Activated CD8-positive, alpha-beta memory T cell treated with anti-CD3 and anti-CD28 coated beads, Interleukin-2, amount 10 ng/mL, durations not matched to agents 7 days and 5 days (primary cell): ENCODE measurements at regions not wholly inside any gene's neighbourhood (a gene's known extent, or its start where the extent isn't known, plus 50 kb on each side); places are given as distances from the start of the nearest gene placed in this dataset.
A peak's percentile ranks its signal among the peaks of the same experiment; 100 is the strongest.

Source experiments
- ATAC-seq: fragments of 150-1000 bp; cut with Tn5 transposase; one replicate; pipeline ENCODE4 v1.10.0; 2021; ENCODE audit warnings: moderate library complexity
- CTCF ChIA-PET: fragments of 350-600 bp; sonication (Branson Sonifier 250); formaldehyde crosslinking; loops from one replicate; lab custom pipeline; 2021; ENCODE audit warnings: antibody characterized with exemption; lab: Charles Lee
- DNase-seq: peaks from one replicate; pipeline ENCODE4 v3.0.0-alpha.2; 2020
- H3K27ac Mint-ChIP-seq: one replicate; pipeline ENCODE4 v1.8.0; 2021; ENCODE audit warnings: mild to moderate bottlenecking, mixed read lengths
- H3K27me3 Mint-ChIP-seq: one replicate; pipeline ENCODE4 v1.8.0; 2021; ENCODE audit warnings: mixed read lengths
- H3K36me3 Mint-ChIP-seq: one replicate; pipeline ENCODE4 v1.8.0; 2021; ENCODE audit warnings: mild to moderate bottlenecking, mixed read lengths
- H3K4me1 Mint-ChIP-seq: one replicate; pipeline ENCODE4 v1.8.0; 2021; ENCODE audit warnings: mixed read lengths
- H3K4me3 Mint-ChIP-seq: one replicate; pipeline ENCODE4 v1.8.0; 2021; ENCODE audit warnings: mild to moderate bottlenecking, moderate library complexity, mixed read lengths
- H3K9me3 Mint-ChIP-seq: one replicate; pipeline ENCODE4 v1.8.0; 2022; ENCODE audit warnings: low read depth, mixed read lengths

- CTCF ChIA-PET: no interaction called here
- no peaks in the 10 kb centered on the region for H3K4me1 Mint-ChIP-seq
- no peak overlapping the region for H3K4me3 Mint-ChIP-seq
- peaks cover 9% of the 10 kb centered on the region for H3K27me3 Mint-ChIP-seq
- no peaks in the 10 kb centered on the region for H3K36me3 Mint-ChIP-seq
- ATAC-seq (no peak), DNase-seq (no peak)
- no peaks in the 10 kb centered on the region for H3K9me3 Mint-ChIP-seq
- H3K27ac Mint-ChIP-seq: no peak overlapping the region
These were observed 514.9 kb upstream of the PROK2 start for GRCh38 chr3:72299823-72300222.

- no peak for ATAC-seq
- Mint-ChIP-seq H3K27me3 (peaks cover 6% of the 10 kb centered on the region), H3K4me1 (no peaks in the 10 kb centered on the region), H3K9me3 (no peaks in the 10 kb centered on the region), H3K4me3 (no peak overlapping the region), H3K27ac (no peak overlapping the region), H3K36me3 (no peaks in the 10 kb centered on the region)
- DNase-seq: no peak
- CTCF ChIA-PET: no interaction called here
These were observed 514.4 kb upstream of the PROK2 start for GRCh38 chr3:72299321-72299802.

- H3K4me1 Mint-ChIP-seq: no peaks in the 10 kb centered on the region
- no peak overlapping the region for H3K4me3 Mint-ChIP-seq
These were observed 513.5 kb upstream of the PROK2 start for GRCh38 chr3:72298201-72299152.

GRCh38 chr3:72297481-72297880, 512.5 kb upstream of the PROK2 start:
- CTCF ChIA-PET: no interaction called here

More at GRCh38 chr3:72298201-72299152, 513.5 kb upstream of the PROK2 start:
- Mint-ChIP-seq H3K27me3 (peaks cover 6% of the 10 kb centered on the region), H3K27ac (no peak overlapping the region), H3K9me3 (no peaks in the 10 kb centered on the region), H3K36me3 (no peaks in the 10 kb centered on the region)
- CTCF ChIA-PET: no interaction called here
- ATAC-seq (no peak), DNase-seq (no peak)

GRCh38 chr3:72296477-72297111, 511.6 kb upstream of the PROK2 start:
- DNase-seq (no peak), ATAC-seq (no peak)
- Mint-ChIP-seq H3K9me3 (no peaks in the 10 kb centered on the region), H3K4me1 (no peaks in the 10 kb centered on the region), H3K27me3 (peaks cover 6% of the 10 kb centered on the region), H3K36me3 (no peaks in the 10 kb centered on the region), H3K4me3 (no peak overlapping the region), H3K27ac (no peak overlapping the region)
- CTCF ChIA-PET: no interaction called here

More at GRCh38 chr3:72297481-72297880, 512.5 kb upstream of the PROK2 start:
- Mint-ChIP-seq H3K4me1 (no peaks in the 10 kb centered on the region), H3K4me3 (no peak overlapping the region), H3K9me3 (no peaks in the 10 kb centered on the region), H3K27ac (no peak overlapping the region), H3K27me3 (peaks cover 6% of the 10 kb centered on the region), H3K36me3 (no peaks in the 10 kb centered on the region)
- DNase-seq (no peak), ATAC-seq (no peak)

GRCh38 chr3:72295962-72296450, 511.1 kb upstream of the PROK2 start:
- DNase-seq (no peak), ATAC-seq (no peak)
- H3K27me3 Mint-ChIP-seq: peaks cover 8% of the 10 kb centered on the region
- H3K4me3 Mint-ChIP-seq: no peak overlapping the region
- no peaks in the 10 kb centered on the region for H3K9me3 Mint-ChIP-seq
- no peak overlapping the region for H3K27ac Mint-ChIP-seq
- CTCF ChIA-PET: no interaction called here
- no peaks in the 10 kb centered on the region for H3K36me3 Mint-ChIP-seq
- H3K4me1 Mint-ChIP-seq: no peaks in the 10 kb centered on the region

GRCh38 chr3:72295276-72295961, 510.5 kb upstream of the PROK2 start:
- H3K27ac Mint-ChIP-seq: no peak overlapping the region
- H3K4me1 Mint-ChIP-seq: no peaks in the 10 kb centered on the region
- DNase-seq (no peak), ATAC-seq (no peak)
- CTCF ChIA-PET: no interaction called here
- H3K9me3 Mint-ChIP-seq: no peaks in the 10 kb centered on the region
- no peaks in the 10 kb centered on the region for H3K36me3 Mint-ChIP-seq
- H3K27me3 Mint-ChIP-seq: peaks cover 10% of the 10 kb centered on the region
- H3K4me3 Mint-ChIP-seq: no peak overlapping the region

- Mint-ChIP-seq H3K4me1 (peaks cover 8% of the 10 kb centered on the region), H3K27me3 (peaks cover 36% of the 10 kb centered on the region), H3K27ac (no peak overlapping the region), H3K4me3 (no peak overlapping the region), H3K9me3 (no peaks in the 10 kb centered on the region), H3K36me3 (no peaks in the 10 kb centered on the region)
- CTCF ChIA-PET: no interaction called here
- ATAC-seq (no peak), DNase-seq (no peak)
These were observed 506.1 kb upstream of the PROK2 start for GRCh38 chr3:72290859-72291638.

GRCh38 chr3:72289692-72290071, 504.7 kb upstream of the PROK2 start:
- ATAC-seq: no peak
- Mint-ChIP-seq H3K36me3 (no peaks in the 10 kb centered on the region), H3K4me3 (no peak overlapping the region), H3K9me3 (no peaks in the 10 kb centered on the region), H3K27me3 (peaks cover 42% of the 10 kb centered on the region), H3K4me1 (peaks cover 8% of the 10 kb centered on the region), H3K27ac (no peak overlapping the region)
- no peak for DNase-seq
- CTCF ChIA-PET: no interaction called here

GRCh38 chr3:72288955-72289691, 504.2 kb upstream of the PROK2 start:
- no peak for DNase-seq

GRCh38 chr3:72287956-72288355, 503.0 kb upstream of the PROK2 start:
- no peak overlapping the region for H3K27ac Mint-ChIP-seq
- CTCF ChIA-PET: no interaction called here

More at GRCh38 chr3:72288955-72289691, 504.2 kb upstream of the PROK2 start:
- peaks cover 8% of the 10 kb centered on the region for H3K4me1 Mint-ChIP-seq
- H3K27ac Mint-ChIP-seq: no peak overlapping the region
- peaks cover 42% of the 10 kb centered on the region for H3K27me3 Mint-ChIP-seq
- H3K4me3 Mint-ChIP-seq: peak overlapping the region; percentile 10
- H3K9me3 Mint-ChIP-seq: no peaks in the 10 kb centered on the region
- CTCF ChIA-PET: no interaction called here
- H3K36me3 Mint-ChIP-seq: no peaks in the 10 kb centered on the region
- ATAC-seq: peak; percentile 36

GRCh38 chr3:72285502-72285901, 500.6 kb upstream of the PROK2 start:
- Mint-ChIP-seq H3K27ac (no peak overlapping the region), H3K27me3 (peaks cover 44% of the 10 kb centered on the region), H3K4me1 (peaks cover 8% of the 10 kb centered on the region), H3K36me3 (no peaks in the 10 kb centered on the region), H3K9me3 (no peaks in the 10 kb centered on the region), H3K4me3 (no peak overlapping the region)
- ATAC-seq: no peak
- CTCF ChIA-PET: no interaction called here
- no peak for DNase-seq

More at GRCh38 chr3:72287956-72288355, 503.0 kb upstream of the PROK2 start:
- Mint-ChIP-seq H3K27me3 (peaks cover 47% of the 10 kb centered on the region), H3K36me3 (no peaks in the 10 kb centered on the region), H3K9me3 (no peaks in the 10 kb centered on the region), H3K4me1 (peaks cover 8% of the 10 kb centered on the region), H3K4me3 (no peak overlapping the region)
- DNase-seq (no peak), ATAC-seq (no peak)
